ENCODE measurements at regions not wholly inside any gene's neighbourhood (a gene's known extent, or its start where the extent isn't known, plus 50 kb on each side); places are given as distances from the start of the nearest gene placed in this dataset.

- no peaks in the 10 kb centered on the region for H3K36me3 ChIP-seq
- no peak for TF ChIP-seq CTCF (IDR thresholded peaks at IDR 0.05)
- H3K27ac ChIP-seq: no peak overlapping the region
- intact Hi-C loops (cut with DNase I): no loop called here
- FAIRE-seq: no peak
- no peaks in the 10 kb centered on the region for H3K27me3 ChIP-seq
- DNase-seq: no peak
- WGBS, 2 donors: 57 to 64% methylated on average over 6 of the region's 6 CpGs
- H3K4me1 ChIP-seq: no peaks in the 10 kb centered on the region
- ATAC-seq: no peak
- H3K9me3 ChIP-seq: no peaks in the 10 kb centered on the region
- H3K4me3 ChIP-seq: no peak overlapping the region
Observed at GRCh38 chr20:50434653-50435396, 75.4 kb upstream of the PTPN1 start.

- WGBS, 2 donors: 91 to 95% methylated on average over 22 of the region's 22 CpGs
- no peak for TF ChIP-seq CTCF (IDR thresholded peaks at IDR 0.05)
- H3K4me1 ChIP-seq: no peaks in the 10 kb centered on the region
- no peak for FAIRE-seq
- no peak overlapping the region for H3K27ac ChIP-seq
- no peaks in the 10 kb centered on the region for H3K36me3 ChIP-seq
- no peak for DNase-seq
- ATAC-seq: no peak
- no peaks in the 10 kb centered on the region for H3K27me3 ChIP-seq
- no peaks in the 10 kb centered on the region for H3K9me3 ChIP-seq
- no peak overlapping the region for H3K4me3 ChIP-seq
- intact Hi-C loops (cut with DNase I): no loop called here
Observed at GRCh38 chr20:50435397-50436051, 74.7 kb upstream of the PTPN1 start.

GRCh38 chr20:50436052-50436656 lies 74.0 kb upstream of the PTPN1 start:
- Histone ChIP-seq H3K36me3 (no peaks in the 10 kb centered on the region), H3K4me3 (no peak overlapping the region), H3K27me3 (no peaks in the 10 kb centered on the region), H3K27ac (no peak overlapping the region), H3K9me3 (no peaks in the 10 kb centered on the region), H3K4me1 (no peaks in the 10 kb centered on the region)
- no peak for TF ChIP-seq CTCF (IDR thresholded peaks at IDR 0.05)
- peak in 1 of 4 donors; percentile 12 for ATAC-seq
- no peak for DNase-seq
- intact Hi-C loops (cut with DNase I): no loop called here
- 75 to 79% methylated on average over 6 of the region's 6 CpGs for WGBS, 2 donors
- no peak for FAIRE-seq

GRCh38 chr20:50436696-50437095 lies 73.5 kb upstream of the PTPN1 start:
- Histone ChIP-seq H3K36me3 (no peaks in the 10 kb centered on the region), H3K27me3 (no peaks in the 10 kb centered on the region), H3K9me3 (no peaks in the 10 kb centered on the region), H3K27ac (no peak overlapping the region), H3K4me1 (peaks cover 0 to 4% (median 0%) of the 10 kb centered on the region in 3 donors), H3K4me3 (no peak overlapping the region)
- intact Hi-C loops (cut with DNase I): no loop called here
- ATAC-seq (no peak), DNase-seq (no peak), FAIRE-seq (no peak)
- whole genome bisulfite sequencing, 2 donors: 78 to 85% methylated on average over 8 of the region's 8 CpGs
- no peak for TF ChIP-seq CTCF (IDR thresholded peaks at IDR 0.05)

All from pancreas (tissue), 10 donors.